ENCODE measurements at regions not wholly inside any gene's neighbourhood (a gene's known extent, or its start where the extent isn't known, plus 50 kb on each side); places are given as distances from the start of the nearest gene placed in this dataset.

GRCh38 chr5:167460449-167461020, 830.9 kb upstream of the WWC1 start:
- POLR2A ChIA-PET, result no interaction called here
- Histone ChIP-seq H3K9me3 (ENCODE audit: low read length) (no peaks in the 10 kb centered on the region), H3K27me3 (ENCODE audit: control insufficient read depth in 1 of 2, insufficient read depth in 2 of 2, low read length in 2 of 2) (no peaks in the 10 kb centered on the region), H3K27ac (ENCODE audit: extremely low read length, insufficient read depth, low read length) (no peak overlapping the region), H3K4me1 (ENCODE audit: insufficient read depth, low read length) (no peaks in the 10 kb centered on the region), H2AFZ (ENCODE audit: low read length) (no peak overlapping the region), H4K20me1 (ENCODE audit: insufficient read depth, low read length) (no peaks in the 10 kb centered on the region; the same call in 1 of the 2 replicates), H3K4me2 (ENCODE audit: low read depth, low read length) (no peak overlapping the region), H3K79me2 (ENCODE audit: insufficient read depth, low read length) (no peaks in the 10 kb centered on the region), H3K4me3 (replicated peaks in 1 of 3; ENCODE audit: insufficient read depth in 1 of 3, low read depth in 2 of 3, low read length in 3 of 3) (no peak overlapping the region), H3K36me3 (replicated peaks in 1 of 2; ENCODE audit: control insufficient read depth in 1 of 2, insufficient read depth in 2 of 2, low read length in 2 of 2) (no peaks in the 10 kb centered on the region), H3K9ac (ENCODE audit: insufficient read depth, low read depth, low read length) (no peak overlapping the region)
- CTCF ChIA-PET (ENCODE audit: low intra/inter-chr PET ratio, low total read pairs), result no interaction called here
- FAIRE-seq, result no peak
- intact Hi-C loops (cut with micrococcal nuclease; ENCODE audit: unreplicated experiment), result no loop called here
- in situ Hi-C loops (cut with HindIII; ENCODE audit: extremely low pct_ligation_motif_present, low pct_unique_long_range_greater_than_20kb), result no loop called here
- no peak for ATAC-seq
- TF ChIP-seq ZNF33A (CRISPR knock-in tag; IDR thresholded peaks at IDR 0.05; ENCODE audit: borderline replicate concordance), result no peak
- no peak for TF ChIP-seq ZNF547 (CRISPR knock-in tag; IDR thresholded peaks at IDR 0.05)
- no peak for TF ChIP-seq CENPT (CRISPR knock-in tag; IDR thresholded peaks at IDR 0.05; ENCODE audit: low read depth)
- no peak for TF ChIP-seq BORCS8-MEF2B (CRISPR knock-in tag; IDR thresholded peaks at IDR 0.05)
- TF ChIP-seq LBX2 (CRISPR knock-in tag; IDR thresholded peaks at IDR 0.05; ENCODE audit: borderline replicate concordance), result no peak
- TF ChIP-seq ZNF549 (CRISPR knock-in tag; IDR thresholded peaks at IDR 0.05), result no peak
- TF ChIP-seq MTF1 (CRISPR knock-in tag; IDR thresholded peaks at IDR 0.05), result no peak
- TF ChIP-seq AKNA (CRISPR knock-in tag; IDR thresholded peaks at IDR 0.05; ENCODE audit: borderline replicate concordance), result no peak
- WGBS (ENCODE audit: low lambda C conversion rate), result 3% methylated on average over 4 of the region's 4 CpGs
- DNase-seq (ENCODE audit: low spot score), result no peak
- BruUV-seq (replicated peaks), result no TSS peak
